ENCODE measurements at regions not wholly inside any gene's neighbourhood (a gene's known extent, or its start where the extent isn't known, plus 50 kb on each side); places are given as distances from the start of the nearest gene placed in this dataset.

DNA sequence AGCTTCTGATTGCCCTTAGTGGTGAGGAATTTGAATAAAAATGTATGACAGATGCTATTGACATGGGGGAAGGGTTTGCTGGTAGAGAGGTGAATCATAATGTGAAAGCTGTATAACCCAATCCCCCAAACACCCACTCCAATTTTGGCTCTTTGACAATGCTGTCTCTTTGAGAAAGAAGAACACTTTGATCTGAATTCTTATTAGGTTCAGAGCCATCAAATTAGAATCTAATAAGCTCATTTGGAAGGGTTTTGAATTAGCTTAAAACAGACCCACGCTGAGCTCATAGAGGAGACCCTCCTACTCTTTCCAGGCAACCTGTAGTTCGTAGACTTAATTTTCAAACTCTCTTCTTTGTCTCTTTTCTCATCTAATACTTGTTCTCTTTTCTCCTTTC, 416.6 kb upstream of the ARX start:
- no peak for TF ChIP-seq FOXK2 (IDR thresholded peaks at IDR 0.05)
- no peak for TF ChIP-seq CTBP1 (IDR thresholded peaks at IDR 0.05; ENCODE audit: borderline replicate concordance)
- TF ChIP-seq FOXM1 (IDR thresholded peaks at IDR 0.05; ENCODE audit: borderline replicate concordance) = no peak

Measured in HEK293T (cell line).